HAP-1 (cell line): ENCODE measurements at regions not wholly inside any gene's neighbourhood (a gene's known extent, or its start where the extent isn't known, plus 50 kb on each side); places are given as distances from the start of the nearest gene placed in this dataset.
"Not testable (repeated sequence)": the region's sequence is repeated elsewhere in the genome, so short reads cannot be mapped to it uniquely, and the experiment has no call there.

Source experiments
- DNase-seq, 2 experiments: peaks; one replicate each; pipeline ENCODE4 v3.0.0-alpha.2; 2016 to 2020; ENCODE audit warnings: low spot score in 2 of 2
- H3K27me3 ChIP-seq: fragments of 250-450 bp; sonication (Bioruptor Pico); 2 replicates; pipeline ENCODE4 v1.5.1; 2020; ENCODE audit warnings: low read depth, mild to moderate bottlenecking, moderate library complexity
- H3K36me3 ChIP-seq: fragments of 250-450 bp; sonication (Bioruptor Pico); replicated peaks from 2 replicates; pipeline ENCODE4 v1.5.1; 2020; ENCODE audit warnings: mild to moderate bottlenecking
- H3K4me1 ChIP-seq: fragments of 250-450 bp; sonication (Bioruptor Pico); 2 replicates; pipeline ENCODE4 v1.5.1; 2020; ENCODE audit warnings: mild to moderate bottlenecking
- H3K4me3 ChIP-seq: fragments of 250-450 bp; sonication (Bioruptor Pico); 2 replicates; pipeline ENCODE4 v1.5.1; 2020; ENCODE audit warnings: mild to moderate bottlenecking, moderate library complexity
- H3K9me3 ChIP-seq: fragments of 250-450 bp; sonication (Bioruptor Pico); 2 replicates; pipeline ENCODE4 v1.5.1; 2020; ENCODE audit warnings: mild to moderate bottlenecking, moderate library complexity
- in situ Hi-C: fragments of 300-500 bp; cut with MboI; formaldehyde crosslinking; loops from 3 replicates; pipeline ENCODE4 v1.14.3; 2020; ENCODE audit warnings: low sequenced_read_pairs, inconsistent platforms, mixed read lengths

GRCh38 chr5:130693509-130693908 is 471.5 kb downstream of the HINT1 start:
- Histone ChIP-seq H3K4me1 (no peaks in the 10 kb centered on the region), H3K36me3 (no peaks in the 10 kb centered on the region), H3K9me3 (no peaks in the 10 kb centered on the region), H3K4me3 (no peak overlapping the region), H3K27me3 (peaks cover 8% of the 10 kb centered on the region)
- in situ Hi-C loops = no loop called here
- no peak for DNase-seq

- H3K4me1 ChIP-seq = no peaks in the 10 kb centered on the region
- no peaks in the 10 kb centered on the region for H3K36me3 ChIP-seq
- in situ Hi-C loops = no loop called here
- peaks cover 8% of the 10 kb centered on the region for H3K27me3 ChIP-seq
- no peak overlapping the region for H3K4me3 ChIP-seq
- no peak for DNase-seq
- H3K9me3 ChIP-seq = no peaks in the 10 kb centered on the region
Measured at GRCh38 chr5:130692770-130693169, 472.3 kb downstream of the HINT1 start.

DNA sequence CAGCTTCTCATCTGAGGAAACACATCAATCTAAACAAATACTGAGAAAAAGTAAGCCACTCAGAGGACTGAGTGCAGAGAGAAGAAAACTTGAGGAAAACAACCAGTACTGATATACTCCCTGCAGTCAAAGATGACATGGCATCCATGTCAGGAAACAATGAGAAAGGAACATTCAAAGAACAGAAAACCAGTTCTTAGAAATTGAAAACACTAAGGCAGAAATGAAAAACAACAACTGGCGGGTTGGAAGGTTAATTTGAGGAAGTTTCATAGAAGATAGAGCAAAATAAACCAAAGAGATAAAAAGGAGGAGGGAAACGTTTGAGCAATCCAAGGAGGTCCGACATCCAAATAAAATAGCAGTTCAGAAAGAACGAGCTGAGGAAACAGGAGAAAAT is 475.2 kb downstream of the HINT1 start:
- no peak for DNase-seq
- Histone ChIP-seq H3K27me3 (peaks cover 8% of the 10 kb centered on the region), H3K9me3 (no peaks in the 10 kb centered on the region), H3K36me3 (no peaks in the 10 kb centered on the region), H3K4me1 (no peaks in the 10 kb centered on the region), H3K4me3 (no peak overlapping the region)
- in situ Hi-C loops = no loop called here

GRCh38 chr5:130687085-130687733 is 477.8 kb downstream of the HINT1 start:
- in situ Hi-C loops = no loop called here
- no peak for DNase-seq

GRCh38 chr5:130678637-130679036 is 486.4 kb downstream of the HINT1 start:
- no peaks in the 10 kb centered on the region; the same call in 1 of the 2 replicates for H3K27me3 ChIP-seq
- H3K4me1 ChIP-seq = no peaks in the 10 kb centered on the region
- DNase-seq = peak in 1 of 2 experiments; percentile 4
- no peak overlapping the region for H3K4me3 ChIP-seq
- H3K9me3 ChIP-seq = no peaks in the 10 kb centered on the region
- no peaks in the 10 kb centered on the region for H3K36me3 ChIP-seq
- in situ Hi-C loops = no loop called here

More at GRCh38 chr5:130687085-130687733, 477.8 kb downstream of the HINT1 start:
- H3K36me3 ChIP-seq = no peaks in the 10 kb centered on the region
- H3K4me3 ChIP-seq = no peak overlapping the region
- H3K4me1 ChIP-seq = no peaks in the 10 kb centered on the region
- peaks cover 8% of the 10 kb centered on the region for H3K27me3 ChIP-seq
- H3K9me3 ChIP-seq = no peaks in the 10 kb centered on the region

DNA sequence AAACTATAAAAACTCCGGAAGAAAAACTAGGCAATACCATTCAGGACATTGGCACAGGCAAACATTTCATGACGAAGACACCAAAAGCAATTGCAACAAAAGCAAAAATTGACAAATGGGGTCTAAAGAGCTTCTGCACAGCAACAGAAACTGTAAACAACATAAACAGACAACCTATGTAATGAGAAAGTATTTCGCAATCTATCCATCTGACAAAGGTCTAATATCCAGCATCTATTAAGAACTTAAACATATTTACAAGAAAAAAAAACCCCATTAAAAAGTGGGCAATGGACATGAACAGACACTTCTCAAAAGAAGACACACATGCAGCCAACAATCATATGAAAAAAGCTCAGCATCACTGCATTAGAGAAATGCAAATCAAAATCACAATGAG is 498.6 kb downstream of the HINT1 start:
- no peaks in the 10 kb centered on the region for H3K9me3 ChIP-seq
- DNase-seq = no peak
- in situ Hi-C loops = no loop called here
- no peak overlapping the region for H3K4me3 ChIP-seq
- H3K27me3 ChIP-seq = no peaks in the 10 kb centered on the region
- no peaks in the 10 kb centered on the region for H3K4me1 ChIP-seq
- H3K36me3 ChIP-seq = no peaks in the 10 kb centered on the region

DNA sequence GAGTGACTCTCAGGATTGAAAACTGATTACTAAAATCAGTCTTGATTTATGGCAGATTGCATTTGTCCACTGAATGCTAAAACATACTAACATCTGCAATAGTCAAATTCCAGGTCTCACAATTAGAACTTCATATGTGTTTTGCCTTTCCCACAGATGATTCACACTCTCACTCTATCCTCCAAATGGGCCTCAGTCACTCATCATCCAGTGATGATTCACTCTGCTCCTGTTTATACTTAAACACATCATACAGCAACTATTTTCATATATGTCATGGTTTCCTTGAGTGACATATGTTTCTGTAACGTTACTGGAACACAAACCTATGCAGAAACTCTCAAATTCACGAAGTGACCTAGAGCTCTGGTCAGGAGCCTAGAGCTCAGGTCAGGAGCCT is 512.9 kb downstream of the HINT1 start:
- H3K27me3 ChIP-seq = no peaks in the 10 kb centered on the region
- no peaks in the 10 kb centered on the region for H3K4me1 ChIP-seq
- H3K4me3 ChIP-seq = no peak overlapping the region
- no peak for DNase-seq
- no peaks in the 10 kb centered on the region for H3K36me3 ChIP-seq
- in situ Hi-C loops = no loop called here
- H3K9me3 ChIP-seq = no peaks in the 10 kb centered on the region

DNA sequence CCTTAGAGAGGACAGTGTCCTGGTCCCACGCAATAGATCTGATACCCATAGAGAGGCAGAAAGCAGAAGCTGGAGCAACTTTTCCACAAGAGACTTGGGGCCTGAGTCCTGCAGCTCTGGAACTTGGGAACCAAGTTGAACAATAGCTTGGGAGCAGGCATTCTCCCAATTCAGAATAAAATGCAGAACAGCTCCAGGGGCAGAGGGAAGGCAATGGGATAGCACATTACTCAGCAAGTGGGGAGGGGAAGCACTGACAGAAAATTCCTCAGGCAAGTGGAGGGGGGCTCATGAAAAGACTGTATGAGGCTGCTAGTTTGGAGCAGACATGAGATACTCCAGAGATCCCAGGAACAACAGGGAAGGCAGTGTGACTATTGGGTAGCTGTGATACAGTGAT is 513.6 kb downstream of the HINT1 start:
- DNase-seq = no peak
- H3K9me3 ChIP-seq = no peaks in the 10 kb centered on the region
- no peaks in the 10 kb centered on the region for H3K36me3 ChIP-seq
- H3K27me3 ChIP-seq = no peaks in the 10 kb centered on the region
- H3K4me1 ChIP-seq = no peaks in the 10 kb centered on the region
- in situ Hi-C loops = no loop called here
- no peak overlapping the region for H3K4me3 ChIP-seq

DNA sequence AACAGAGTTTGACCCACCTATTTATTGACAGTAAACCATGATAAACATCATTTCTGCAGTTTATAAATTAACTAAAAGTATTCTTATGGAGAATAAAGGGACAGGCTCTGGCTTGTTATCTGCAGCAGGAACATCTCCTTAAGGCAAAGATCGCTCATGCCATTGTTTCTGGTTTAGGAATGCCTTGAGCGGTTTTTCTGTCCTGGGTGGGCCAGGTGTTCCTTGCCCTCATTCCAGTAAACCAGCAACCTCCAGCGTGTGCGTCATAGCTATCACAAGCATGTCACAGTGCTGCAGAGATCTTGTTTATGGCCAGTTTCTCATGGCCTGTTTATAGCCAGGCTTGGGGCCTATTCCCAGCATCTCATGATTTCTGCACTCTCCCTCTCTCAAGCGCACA is 521.7 kb downstream of the HINT1 start:
- H3K4me1 ChIP-seq = no peaks in the 10 kb centered on the region
- H3K27me3 ChIP-seq = no peaks in the 10 kb centered on the region
- in situ Hi-C loops = no loop called here
- DNase-seq = no peak
- H3K36me3 ChIP-seq = no peaks in the 10 kb centered on the region
- H3K4me3 ChIP-seq = no peak overlapping the region
- no peaks in the 10 kb centered on the region for H3K9me3 ChIP-seq

DNA sequence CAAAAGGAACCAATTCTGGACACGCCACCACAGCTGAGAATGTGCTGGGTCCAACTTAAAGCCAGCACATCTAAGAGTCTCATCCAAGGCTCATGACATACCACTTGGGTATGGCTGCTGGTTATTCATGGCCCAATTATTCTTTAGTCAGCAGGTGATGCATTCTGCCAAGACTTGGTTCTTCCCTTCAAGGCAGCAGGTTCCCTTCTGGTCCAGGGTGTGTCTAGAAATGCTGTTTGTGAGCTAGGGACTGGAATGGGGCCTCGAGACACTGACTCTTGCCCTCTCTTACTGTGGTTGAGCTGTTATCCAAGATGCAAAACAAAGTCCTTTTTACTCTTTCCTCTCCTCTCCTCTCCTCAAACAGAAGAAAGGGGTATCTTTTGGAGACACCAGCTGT is 522.6 kb downstream of the HINT1 start:
- no peak overlapping the region for H3K4me3 ChIP-seq
- DNase-seq = no peak
- in situ Hi-C loops = no loop called here
- H3K27me3 ChIP-seq = no peaks in the 10 kb centered on the region
- H3K4me1 ChIP-seq = no peaks in the 10 kb centered on the region
- no peaks in the 10 kb centered on the region for H3K36me3 ChIP-seq
- no peaks in the 10 kb centered on the region for H3K9me3 ChIP-seq

DNA sequence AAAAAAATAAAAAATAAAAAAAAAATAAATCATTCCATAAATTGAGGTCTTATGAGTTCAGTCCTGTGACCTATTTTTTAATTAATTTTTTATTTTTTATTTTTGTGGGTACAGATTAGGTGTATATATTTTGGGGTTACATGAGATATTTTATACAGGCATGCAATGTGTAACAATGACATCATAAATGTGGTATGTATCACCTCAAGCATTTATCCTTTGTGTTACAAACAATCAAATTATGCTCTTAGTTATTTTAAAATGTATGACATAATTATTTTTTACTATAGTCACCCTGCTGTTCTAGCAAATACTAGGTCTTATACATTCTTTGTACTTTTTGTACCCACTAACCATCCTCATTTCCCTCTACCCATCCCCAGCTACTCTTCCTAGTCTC is 537.9 kb downstream of the HINT1 start:
- no peak for DNase-seq
- H3K36me3 ChIP-seq = no peaks in the 10 kb centered on the region
- in situ Hi-C loops = no loop called here
- no peaks in the 10 kb centered on the region for H3K9me3 ChIP-seq
- no peaks in the 10 kb centered on the region for H3K27me3 ChIP-seq
- no peaks in the 10 kb centered on the region for H3K4me1 ChIP-seq
- H3K4me3 ChIP-seq = no peak overlapping the region

DNA sequence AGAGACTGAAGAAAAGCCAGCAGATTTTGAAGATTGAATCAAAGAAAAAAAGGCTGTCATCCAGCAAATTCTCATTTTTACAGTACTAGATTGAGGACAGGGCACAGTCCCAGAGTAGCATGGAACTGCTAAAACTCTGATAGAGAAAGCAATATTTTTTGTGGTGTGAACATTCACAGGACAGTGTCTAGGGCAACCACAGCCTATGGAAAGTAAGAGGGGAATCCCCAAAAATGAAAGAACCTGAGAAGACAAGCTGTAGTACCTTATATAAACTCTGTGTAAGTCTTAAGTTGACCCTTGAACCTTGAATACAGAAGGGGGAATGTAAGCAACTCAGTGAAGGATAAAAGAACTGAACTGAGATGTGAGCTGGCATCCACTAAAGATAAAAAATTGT is 540.3 kb downstream of the HINT1 start:
- no peaks in the 10 kb centered on the region for H3K36me3 ChIP-seq
- no peaks in the 10 kb centered on the region for H3K27me3 ChIP-seq
- no peak overlapping the region for H3K4me3 ChIP-seq
- in situ Hi-C loops = no loop called here
- no peak for DNase-seq
- no peaks in the 10 kb centered on the region for H3K4me1 ChIP-seq
- H3K9me3 ChIP-seq = no peaks in the 10 kb centered on the region

DNA sequence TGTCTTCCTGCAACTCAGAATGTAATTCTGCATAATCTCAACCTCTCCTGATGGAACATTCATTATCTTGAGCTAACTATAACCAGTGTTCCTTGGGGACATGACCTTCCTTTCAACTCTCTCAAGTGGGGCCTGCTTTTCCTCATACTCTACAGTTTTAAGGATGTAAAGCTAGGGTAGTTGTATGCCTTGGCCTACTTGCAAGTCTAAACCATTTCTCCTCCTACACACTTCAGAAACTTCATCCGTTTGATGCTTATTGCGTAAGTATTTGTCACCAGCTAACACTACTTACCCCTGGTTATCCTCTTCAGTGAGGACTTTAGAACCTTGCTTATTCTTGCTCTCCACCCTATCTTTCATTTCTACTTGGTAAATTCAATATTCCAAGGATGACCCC is 548.9 kb downstream of the HINT1 start:
- H3K4me1 ChIP-seq = no peaks in the 10 kb centered on the region
- no peak for DNase-seq
- H3K9me3 ChIP-seq = no peaks in the 10 kb centered on the region
- H3K36me3 ChIP-seq = no peaks in the 10 kb centered on the region
- no peaks in the 10 kb centered on the region for H3K27me3 ChIP-seq
- H3K4me3 ChIP-seq = no peak overlapping the region
- in situ Hi-C loops = no loop called here

DNA sequence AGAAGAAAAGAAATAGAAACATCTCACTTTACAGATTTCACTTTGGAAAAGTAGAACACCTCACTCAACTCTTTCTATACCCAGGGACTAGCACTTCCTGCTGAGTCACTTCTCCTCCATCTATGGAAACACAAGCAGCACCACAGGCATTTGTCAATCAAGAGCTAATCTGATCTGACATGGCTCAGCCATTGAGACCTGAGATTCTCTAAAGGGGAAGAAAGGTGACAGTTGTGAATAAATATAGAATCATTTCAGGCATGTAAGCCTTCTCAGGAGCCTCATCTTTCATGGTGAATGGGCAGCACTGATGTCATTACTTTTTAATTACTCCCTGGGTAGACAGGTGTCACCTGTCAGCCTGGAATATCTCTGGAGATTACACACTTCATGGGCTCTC is 559.8 kb downstream of the HINT1 start:
- Histone ChIP-seq H3K27me3 (no peaks in the 10 kb centered on the region), H3K36me3 (no peaks in the 10 kb centered on the region), H3K9me3 (no peaks in the 10 kb centered on the region), H3K4me1 (no peaks in the 10 kb centered on the region), H3K4me3 (no peak overlapping the region)
- in situ Hi-C loops = no loop called here
- DNase-seq = no peak

- H3K4me1 ChIP-seq, DNase-seq, H3K4me3 ChIP-seq, H3K27me3 ChIP-seq, H3K9me3 ChIP-seq, H3K36me3 ChIP-seq, in situ Hi-C loops: not testable (repeated sequence)
Measured at GRCh38 chr5:130596647-130597046, 568.4 kb downstream of the HINT1 start.
